GM03348 (cell line): ENCODE measurements at regions not wholly inside any gene's neighbourhood (a gene's known extent, or its start where the extent isn't known, plus 50 kb on each side); places are given as distances from the start of the nearest gene placed in this dataset.
"Not testable (repeated sequence)": the region's sequence is repeated elsewhere in the genome, so short reads cannot be mapped to it uniquely, and the experiment has no call there.

Source experiments
- DNase-seq: peaks from one replicate; pipeline ENCODE4 v3.0.0; 2012; ENCODE audit warnings: low spot score

- DNase-seq, result no peak
Observed at GRCh38 chr6:119801056-119801455, 451.5 kb upstream of the MAN1A1 start.

GRCh38 chr6:119800526-119800925 is 451.0 kb upstream of the MAN1A1 start:
- no peak for DNase-seq

GRCh38 chr6:119799596-119800509 is 450.3 kb upstream of the MAN1A1 start:
- DNase-seq, result no peak

DNA sequence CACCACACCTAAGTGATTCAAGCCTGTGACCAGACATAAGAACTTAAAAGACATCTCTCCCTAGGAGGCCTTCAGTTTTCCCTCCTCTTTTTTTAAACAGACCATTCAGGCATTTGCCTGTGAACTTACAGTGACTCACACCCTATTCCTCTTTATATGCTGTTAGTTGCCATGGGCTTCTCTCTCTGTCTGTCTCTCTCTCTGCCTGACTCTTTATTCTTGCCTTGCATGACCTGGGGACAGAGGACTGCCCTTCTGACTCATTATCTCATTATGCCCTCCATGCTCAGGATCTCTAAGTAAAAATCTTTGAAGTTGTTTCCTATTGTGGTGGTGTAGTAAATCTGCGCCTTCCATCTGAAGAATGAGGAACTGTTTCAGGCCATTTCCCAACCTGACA is 442.2 kb upstream of the MAN1A1 start:
- DNase-seq, result no peak

- no peak for DNase-seq
Observed at GRCh38 chr6:119781365-119781764, 431.8 kb upstream of the MAN1A1 start.

DNA sequence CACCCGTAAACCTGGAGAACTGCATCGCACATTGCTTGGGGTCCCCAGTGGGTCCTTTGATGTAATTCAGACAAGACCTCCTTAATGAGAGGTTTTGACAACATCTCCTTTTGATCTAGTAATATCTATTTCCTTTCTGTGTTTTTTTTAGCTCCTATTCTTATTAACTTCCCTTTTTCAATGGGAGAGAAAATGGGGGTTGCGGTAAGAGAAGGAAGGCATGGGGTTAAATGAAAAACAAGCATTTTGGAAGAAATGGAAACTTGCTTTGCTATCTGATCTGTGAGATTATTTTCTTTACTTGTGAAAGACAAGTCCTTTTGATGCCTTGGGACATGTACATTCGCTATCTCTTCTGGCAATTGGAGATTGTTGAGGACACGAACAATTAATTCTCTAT is 418.6 kb upstream of the MAN1A1 start:
- DNase-seq, result no peak

DNA sequence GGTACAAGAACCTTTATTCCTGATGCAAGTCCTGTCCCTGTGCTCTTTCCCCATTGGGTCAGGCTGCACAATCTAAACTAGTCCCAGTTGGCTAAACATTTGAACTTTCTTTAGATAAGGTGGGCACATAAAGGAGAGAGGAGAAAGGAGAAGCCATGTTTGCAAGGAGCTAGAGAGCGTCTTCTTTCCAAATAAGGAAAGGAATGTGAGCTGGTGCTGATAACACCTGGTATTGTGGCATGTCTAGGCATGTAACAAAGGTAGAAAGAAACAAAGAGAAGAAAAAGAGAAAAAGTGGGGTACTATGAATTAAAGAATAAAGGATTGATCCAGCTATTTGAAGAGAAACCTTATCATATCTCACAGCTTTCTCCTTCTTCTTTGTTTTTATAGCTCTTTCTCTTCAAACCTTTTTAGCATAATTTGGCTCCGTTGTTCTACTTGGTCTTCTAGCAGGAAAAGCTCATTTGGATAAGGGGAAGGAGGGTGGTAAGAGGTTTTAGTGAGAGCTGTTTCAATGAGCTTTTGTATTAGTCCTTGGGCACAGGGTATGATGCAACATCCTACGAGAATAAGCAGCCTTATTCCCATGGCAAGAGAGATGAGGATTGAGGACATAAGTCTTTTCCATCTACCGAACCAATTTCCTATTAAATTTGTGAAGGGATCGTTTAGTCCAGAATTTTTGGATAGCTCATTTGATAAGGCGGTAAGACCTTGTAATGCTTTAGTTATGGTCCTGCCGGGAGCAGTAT is 415.5 kb upstream of the MAN1A1 start:
- no peak for DNase-seq

DNA sequence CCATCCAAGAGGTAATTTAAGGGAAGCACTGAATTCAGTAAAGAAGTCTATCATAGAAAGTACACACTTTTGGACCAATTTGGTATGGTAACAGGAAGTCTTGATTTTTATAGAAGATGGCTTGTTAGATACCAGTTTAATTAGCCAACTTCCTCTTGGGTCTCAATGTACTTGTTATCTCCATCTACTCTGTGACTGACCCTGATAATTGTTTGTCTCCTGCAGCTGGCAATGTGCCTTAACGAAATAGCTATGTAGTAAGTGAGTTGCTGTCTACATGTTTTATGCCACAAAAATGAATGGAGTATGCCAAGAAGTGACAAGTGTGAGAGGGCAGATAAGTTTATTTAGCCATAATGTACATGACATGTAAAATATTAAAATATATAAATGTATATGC is 410.5 kb upstream of the MAN1A1 start:
- no peak for DNase-seq

GRCh38 chr6:119758385-119758784 is 408.8 kb upstream of the MAN1A1 start:
- no peak for DNase-seq

DNA sequence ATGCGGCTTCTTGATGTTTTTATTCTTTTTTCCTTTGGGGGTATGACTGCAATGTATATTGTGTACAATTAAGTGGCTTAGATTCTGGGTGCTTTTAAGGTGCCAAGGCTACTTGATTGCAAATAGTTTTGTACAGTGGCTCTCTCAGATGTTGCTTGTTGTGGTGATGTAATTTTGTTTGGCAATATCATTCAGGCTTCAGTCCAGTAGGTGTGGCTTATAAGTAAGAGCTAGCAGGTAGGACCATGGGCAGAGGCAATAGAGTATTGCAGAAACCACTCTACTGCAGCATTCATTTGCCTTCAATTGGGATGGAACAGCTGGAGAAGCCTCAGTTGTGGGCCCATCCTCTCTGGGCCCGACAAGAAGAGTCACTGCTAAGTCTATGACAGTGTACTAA is 407.9 kb upstream of the MAN1A1 start:
- DNase-seq, result no peak

DNA sequence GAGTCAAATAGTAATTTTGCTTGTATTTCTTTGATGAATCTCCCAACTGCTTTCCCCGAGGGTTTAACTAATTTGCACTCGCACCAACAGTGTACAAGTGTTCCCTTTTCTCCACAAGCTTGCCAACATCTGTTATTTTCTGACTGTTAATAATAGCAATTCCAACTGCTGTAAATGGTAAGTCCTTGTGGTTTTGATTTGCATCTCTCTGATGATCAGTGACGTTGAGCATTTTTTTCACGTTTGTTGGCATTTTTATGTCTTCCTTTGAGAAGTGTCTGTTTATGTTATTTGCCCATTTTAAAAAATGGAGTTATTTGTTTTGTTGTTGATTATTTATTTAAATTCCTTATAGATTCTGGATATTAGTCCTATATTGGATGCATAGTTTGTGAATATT is 399.8 kb upstream of the MAN1A1 start:
- DNase-seq, result no peak

GRCh38 chr6:119748535-119748934 is 399.0 kb upstream of the MAN1A1 start:
- not testable (repeated sequence) for DNase-seq

DNA sequence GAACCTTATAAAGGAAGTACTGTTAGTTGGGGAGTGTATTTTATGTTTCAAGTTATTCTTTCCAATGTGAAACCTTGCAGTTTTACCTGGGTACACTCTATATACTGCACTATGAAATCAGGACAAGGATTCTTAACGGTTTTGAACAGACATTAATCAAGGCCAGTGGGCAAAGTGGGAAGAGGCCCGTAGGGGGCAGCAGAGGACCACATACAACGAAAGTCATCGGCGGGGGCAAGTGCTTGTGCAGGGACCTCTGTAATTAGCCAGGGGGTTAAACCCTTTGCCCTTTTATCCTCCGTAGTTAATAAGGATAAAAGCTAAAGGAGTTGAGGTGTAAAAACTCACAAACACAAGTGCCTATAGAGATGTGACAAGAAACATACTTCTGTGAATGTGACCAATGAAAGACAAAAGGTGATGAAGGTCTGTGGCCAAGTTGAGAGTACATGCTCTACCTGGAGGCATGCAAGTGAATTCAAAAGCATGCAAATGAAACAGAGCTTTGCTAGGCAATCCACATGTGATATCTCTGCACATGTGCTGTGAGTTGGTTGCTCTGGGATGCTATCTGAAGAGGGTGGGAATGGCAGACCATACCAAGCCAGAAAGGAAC is 392.7 kb upstream of the MAN1A1 start:
- peak; percentile 51 for DNase-seq

GRCh38 chr6:119739769-119740168 is 390.2 kb upstream of the MAN1A1 start:
- DNase-seq, result no peak

GRCh38 chr6:119738425-119738824 is 388.9 kb upstream of the MAN1A1 start:
- DNase-seq, result no peak

GRCh38 chr6:119736296-119737021 is 386.9 kb upstream of the MAN1A1 start:
- no peak for DNase-seq

DNA sequence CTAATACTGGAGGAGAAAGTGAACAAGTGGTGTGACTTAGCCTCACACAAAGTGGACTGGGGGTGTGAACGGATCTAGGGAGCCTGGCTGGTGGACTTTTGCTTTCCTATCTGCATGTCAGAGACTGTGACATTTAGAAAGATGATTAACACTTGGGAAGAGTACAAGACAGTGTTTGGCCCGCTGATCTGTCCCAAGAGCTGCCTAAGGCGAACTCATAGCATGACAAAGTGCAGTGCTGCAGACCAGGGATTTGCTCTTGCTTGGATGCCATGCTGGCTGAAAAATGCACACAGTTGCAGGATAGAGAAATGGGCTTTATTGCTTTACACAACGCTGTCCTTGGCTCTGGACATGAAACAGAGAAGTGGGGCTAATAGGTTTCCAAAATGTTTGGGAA is 386.0 kb upstream of the MAN1A1 start:
- no peak for DNase-seq

- DNase-seq, result no peak
Observed at GRCh38 chr6:119734227-119734626, 384.7 kb upstream of the MAN1A1 start.

DNA sequence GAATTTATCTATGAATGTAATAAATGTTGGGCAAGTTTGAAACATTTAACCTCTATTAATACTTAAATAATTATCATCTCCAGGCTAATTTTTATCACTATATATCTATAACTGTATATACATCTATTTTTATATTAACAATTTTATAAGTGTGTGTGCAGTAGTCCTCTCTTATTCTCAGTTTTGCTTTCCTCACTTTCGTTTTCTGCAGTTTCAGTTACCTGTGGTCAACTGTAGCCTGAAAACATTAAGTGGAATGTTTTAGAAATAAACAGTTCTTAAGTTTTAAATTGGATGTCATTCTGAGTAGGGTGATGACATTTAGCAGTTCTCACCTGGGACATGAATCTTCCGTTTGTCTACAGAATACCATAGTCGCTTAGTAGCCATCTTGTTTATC is 379.4 kb upstream of the MAN1A1 start:
- no peak for DNase-seq

GRCh38 chr6:119728220-119728750 is 378.7 kb upstream of the MAN1A1 start:
- DNase-seq, result no peak

DNA sequence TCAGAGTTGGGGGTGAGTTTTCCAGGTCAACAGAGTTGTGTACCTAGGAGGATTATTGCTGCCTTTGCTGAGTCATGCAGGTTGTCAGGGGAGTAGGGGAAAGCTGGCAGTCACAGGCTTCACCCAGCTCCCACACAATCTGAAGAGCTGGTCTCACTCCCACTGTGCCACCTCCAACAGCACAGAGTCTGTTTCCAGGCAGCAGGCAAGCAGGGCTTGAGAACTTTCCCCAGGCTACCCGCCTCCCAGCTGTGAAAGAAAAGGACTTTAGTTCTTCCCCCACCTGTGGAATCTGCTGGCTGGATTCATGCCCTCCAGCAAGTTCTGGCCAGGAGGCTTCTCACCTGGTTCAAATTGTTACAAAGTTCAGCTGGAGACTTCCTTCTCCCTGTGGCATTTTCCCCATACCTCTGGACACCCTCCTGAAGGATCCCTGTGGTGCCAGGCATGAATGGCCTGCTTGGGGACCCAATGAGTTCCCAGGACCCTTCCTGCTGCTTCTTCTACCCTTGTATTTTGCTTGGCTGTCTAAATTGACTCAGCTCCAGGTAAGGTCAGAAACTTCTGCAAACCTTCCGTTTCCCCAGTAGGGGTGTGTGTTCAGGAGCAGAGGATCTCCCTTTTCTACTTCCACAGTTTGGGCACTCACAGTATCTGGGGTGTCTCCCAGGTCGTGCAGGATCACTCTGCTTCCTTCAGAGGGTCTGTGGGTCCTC is 378.1 kb upstream of the MAN1A1 start:
- DNase-seq, result no peak
